GM10248 (cell line): ENCODE measurements at regions not wholly inside any gene's neighbourhood (a gene's known extent, or its start where the extent isn't known, plus 50 kb on each side); places are given as distances from the start of the nearest gene placed in this dataset.

ENCODE experiments used
- CTCF ChIA-PET: fragments of 300-600 bp; sonication (Branson Sonifier 250); formaldehyde crosslinking; extraction: SDS; loops from one replicate; lab custom pipeline; 2021; ENCODE audit warnings: antibody characterized with exemption; lab: Yijun Ruan, JAX
- POLR2A ChIA-PET: fragments of 350-650 bp; sonication (Branson Sonifier 250); formaldehyde crosslinking; extraction: SDS; loops from one replicate; lab custom pipeline; 2020; ENCODE audit warnings: antibody characterized with exemption; lab: Yijun Ruan, JAX
- DNase-seq: peaks from one replicate; pipeline ENCODE4 v3.0.0; 2012; ENCODE audit errors: extremely low spot score
- TF ChIP-seq, protein P1 (sequence below): IDR thresholded peaks from 2 replicates; pipeline ENCODE4 v1.5.1; 2012; ENCODE audit warnings: mild to moderate bottlenecking, low read depth; ENCODE audit errors: extremely low read depth, missing control alignments, control extremely low read depth

DNA sequence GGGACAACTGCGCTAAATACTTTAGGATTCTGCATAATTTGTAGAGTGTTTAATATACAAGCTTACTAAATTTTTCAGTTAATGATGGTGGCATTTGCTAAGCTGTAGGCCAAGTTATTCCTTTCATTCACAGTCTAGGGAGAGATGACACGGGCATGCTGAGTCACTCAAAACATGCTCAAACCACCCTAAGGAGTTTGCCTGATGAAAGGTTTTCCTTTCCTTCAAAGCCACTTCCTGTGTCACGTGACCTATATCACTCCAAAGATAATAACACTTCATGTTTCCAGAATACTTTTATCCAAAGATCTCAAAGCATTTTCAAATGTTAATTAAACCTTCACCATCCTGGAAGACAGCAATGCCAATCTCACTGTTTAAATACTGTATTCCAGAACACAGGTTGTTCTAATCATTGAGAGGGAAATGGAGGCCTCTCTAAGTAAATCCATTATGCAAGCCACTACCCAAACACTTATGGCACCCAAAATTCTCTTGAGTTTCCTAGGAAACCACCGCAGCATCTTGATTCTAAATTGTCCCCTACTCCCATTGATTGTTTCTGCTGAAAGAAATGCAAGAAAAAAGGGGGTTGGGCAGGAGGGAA is 207.0 kb upstream of the CDKN3 start:
- POLR2A ChIA-PET = no interaction called here
- TF ChIP-seq, protein P1, sequence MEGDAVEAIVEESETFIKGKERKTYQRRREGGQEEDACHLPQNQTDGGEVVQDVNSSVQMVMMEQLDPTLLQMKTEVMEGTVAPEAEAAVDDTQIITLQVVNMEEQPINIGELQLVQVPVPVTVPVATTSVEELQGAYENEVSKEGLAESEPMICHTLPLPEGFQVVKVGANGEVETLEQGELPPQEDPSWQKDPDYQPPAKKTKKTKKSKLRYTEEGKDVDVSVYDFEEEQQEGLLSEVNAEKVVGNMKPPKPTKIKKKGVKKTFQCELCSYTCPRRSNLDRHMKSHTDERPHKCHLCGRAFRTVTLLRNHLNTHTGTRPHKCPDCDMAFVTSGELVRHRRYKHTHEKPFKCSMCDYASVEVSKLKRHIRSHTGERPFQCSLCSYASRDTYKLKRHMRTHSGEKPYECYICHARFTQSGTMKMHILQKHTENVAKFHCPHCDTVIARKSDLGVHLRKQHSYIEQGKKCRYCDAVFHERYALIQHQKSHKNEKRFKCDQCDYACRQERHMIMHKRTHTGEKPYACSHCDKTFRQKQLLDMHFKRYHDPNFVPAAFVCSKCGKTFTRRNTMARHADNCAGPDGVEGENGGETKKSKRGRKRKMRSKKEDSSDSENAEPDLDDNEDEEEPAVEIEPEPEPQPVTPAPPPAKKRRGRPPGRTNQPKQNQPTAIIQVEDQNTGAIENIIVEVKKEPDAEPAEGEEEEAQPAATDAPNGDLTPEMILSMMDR = no peak
- CTCF ChIA-PET = interaction anchor here (0.9 kb wide), 1 partner anchor 12 kb away, joined by 4 read pairs; no protein-coding TSS in a partner anchor
- no peak for DNase-seq

DNA sequence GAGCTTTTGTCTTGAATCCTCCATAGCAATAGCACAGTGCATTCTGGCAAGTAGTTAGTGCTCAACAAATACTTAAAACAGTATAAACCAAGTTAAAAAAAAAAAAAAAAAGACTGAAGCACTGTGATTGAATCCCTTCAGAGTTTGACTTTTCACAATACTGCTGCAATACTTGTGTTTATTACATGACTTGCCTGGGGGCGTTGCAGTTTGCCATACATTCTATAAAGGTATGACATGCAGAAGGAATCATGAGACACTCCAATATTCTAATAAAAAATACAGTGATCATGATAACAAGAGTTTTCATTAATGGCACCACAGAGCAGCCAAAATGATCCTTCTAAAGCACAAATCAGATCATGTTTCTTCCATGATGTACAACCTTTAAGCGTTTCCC is 205.0 kb upstream of the CDKN3 start:
- POLR2A ChIA-PET = no interaction called here
- TF ChIP-seq, protein P1 = no peak
- CTCF ChIA-PET = no interaction called here
- no peak for DNase-seq

DNA sequence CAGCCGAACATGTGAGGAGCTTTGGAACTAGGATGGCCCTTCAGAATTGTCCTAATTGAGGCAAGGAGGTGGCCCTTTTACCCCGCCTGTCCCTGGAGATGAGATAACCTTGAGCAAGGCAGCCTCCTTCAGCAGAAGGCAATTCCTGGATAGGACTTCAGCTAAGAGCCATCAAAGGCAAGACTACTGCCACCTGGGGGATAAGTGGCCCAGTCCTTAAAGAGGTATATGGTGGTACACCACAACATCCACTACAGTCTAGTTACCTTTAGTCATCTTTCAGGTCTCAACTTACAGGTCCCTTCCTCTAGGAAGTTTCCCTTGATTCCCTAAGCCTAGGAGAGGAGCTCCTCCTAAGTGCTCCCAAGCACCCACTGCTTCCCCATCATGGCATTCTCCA is 204.2 kb upstream of the CDKN3 start:
- POLR2A ChIA-PET = no interaction called here
- TF ChIP-seq, protein P1 = no peak
- no peak for DNase-seq
- CTCF ChIA-PET = no interaction called here

DNA sequence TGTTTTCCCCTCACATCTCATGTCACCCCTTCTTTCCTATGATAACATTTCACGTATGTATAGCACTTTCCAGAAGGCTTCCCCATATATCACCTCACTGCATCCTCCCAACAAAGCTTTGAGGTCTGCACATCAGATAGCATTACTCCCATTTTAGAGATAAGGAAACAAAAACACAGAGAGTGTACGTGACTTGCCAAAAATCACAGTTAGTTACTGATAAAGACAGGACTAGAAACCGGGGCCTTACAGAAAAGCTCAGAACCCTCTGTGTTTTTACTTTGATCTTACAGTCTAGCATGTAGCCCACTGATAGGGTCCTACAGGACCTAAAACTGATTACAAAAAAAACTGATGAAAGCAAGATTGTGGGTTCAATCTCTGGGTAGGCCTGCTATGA is 202.9 kb upstream of the CDKN3 start:
- DNase-seq = no peak
- TF ChIP-seq, protein P1 = no peak
- ChIA-PET POLR2A (no interaction called here), CTCF (interaction anchor here (1.0 kb wide), 2 partner anchors 19 to 154 kb away, joined by 4 read pairs; no protein-coding TSS in a partner anchor)

DNA sequence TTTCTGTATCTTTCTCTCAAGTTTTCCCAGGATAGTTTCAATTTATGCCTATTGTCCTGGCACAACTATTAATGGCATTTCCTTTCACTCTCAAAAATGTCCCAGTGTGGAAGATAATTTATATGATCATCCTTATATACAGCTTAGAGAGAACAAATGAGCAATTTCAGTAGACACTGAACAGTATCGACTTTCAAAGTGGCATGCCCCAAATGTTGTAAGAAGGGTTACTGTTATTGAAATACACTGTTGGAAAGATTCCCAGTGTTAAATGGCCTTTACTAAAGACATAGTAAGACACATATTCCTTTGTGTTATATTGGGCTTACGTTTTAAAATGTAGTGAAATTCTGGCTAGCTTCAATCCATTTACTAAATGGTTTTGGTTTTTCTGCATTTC is 202.3 kb upstream of the CDKN3 start:
- no peak for DNase-seq
- CTCF ChIA-PET = interaction anchor here (0.9 to 1.0 kb wide), 3 partner anchors 19 to 153 kb away, joined by 3 to 4 read pairs (median 4); no protein-coding TSS in a partner anchor
- POLR2A ChIA-PET = no interaction called here
- TF ChIP-seq, protein P1 = no peak

DNA sequence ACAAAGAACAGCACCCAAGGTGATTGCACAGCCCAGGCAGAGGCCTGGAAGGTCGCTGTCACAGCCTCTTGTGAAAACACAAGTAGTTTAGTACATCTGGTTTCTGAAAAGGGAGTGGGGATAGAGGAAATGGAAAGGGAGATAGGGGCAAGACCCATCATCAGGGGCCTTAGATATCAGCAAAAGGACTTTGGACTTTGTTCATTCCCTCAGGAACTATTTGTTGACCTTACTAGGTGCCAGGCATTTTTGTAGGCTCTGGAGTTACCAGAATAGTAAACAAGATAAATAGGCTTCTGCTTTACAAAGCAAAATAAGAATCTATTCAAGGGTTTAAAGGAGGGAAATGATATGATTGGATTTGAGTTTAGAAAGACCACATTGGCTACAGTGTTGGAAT is 199.4 kb upstream of the CDKN3 start:
- TF ChIP-seq, protein P1 = no peak
- no peak for DNase-seq
- CTCF ChIA-PET = interaction anchor here (1.2 kb wide), 1 partner anchor 10 kb away, joined by 3 read pairs; no protein-coding TSS in a partner anchor
- POLR2A ChIA-PET = no interaction called here
